NCI-H748 (cell line): ENCODE measurements at regions not wholly inside any gene's neighbourhood (a gene's known extent, or its start where the extent isn't known, plus 50 kb on each side); places are given as distances from the start of the nearest gene placed in this dataset.

Experiments used
- DNase-seq: peaks from one replicate; lab custom pipeline; 2025; ENCODE audit not compliant: unreplicated experiment; lab: John Stamatoyannopoulos, UW

DNA sequence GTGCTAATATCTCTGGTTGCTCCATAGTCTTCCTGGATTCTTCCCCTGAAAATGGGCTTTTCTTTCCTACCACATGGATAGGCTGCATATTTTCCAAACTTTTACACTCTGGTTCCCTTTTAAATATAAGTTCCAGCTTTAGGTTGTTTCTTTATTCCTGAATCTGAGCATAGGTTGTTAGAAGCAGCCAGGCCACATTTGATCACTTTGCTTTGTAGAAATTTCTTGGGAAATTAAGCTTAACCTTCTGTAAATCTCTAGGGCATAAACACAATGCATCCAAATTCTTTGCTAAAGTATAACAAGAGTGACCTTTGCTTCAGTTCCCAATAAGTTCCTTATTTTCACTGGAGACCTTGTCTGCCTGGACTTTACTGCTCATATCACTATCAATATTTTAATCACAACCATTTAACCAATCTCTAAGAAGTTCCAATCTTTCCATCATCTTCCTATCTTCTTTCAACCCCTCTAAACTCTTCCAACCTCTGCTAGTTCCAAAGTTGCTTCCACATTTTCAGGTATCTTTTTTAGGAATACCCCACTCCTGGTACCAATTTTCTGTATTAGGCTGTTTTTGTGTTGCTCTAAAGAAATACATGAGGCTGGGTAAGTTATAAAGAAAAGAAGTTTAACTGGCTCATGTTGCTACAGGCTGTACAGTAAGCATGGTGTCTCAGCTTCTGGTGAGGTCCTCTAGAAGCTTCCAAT is 389.6 kb upstream of the HS6ST1 start:
- DNase-seq, result no peak

DNA sequence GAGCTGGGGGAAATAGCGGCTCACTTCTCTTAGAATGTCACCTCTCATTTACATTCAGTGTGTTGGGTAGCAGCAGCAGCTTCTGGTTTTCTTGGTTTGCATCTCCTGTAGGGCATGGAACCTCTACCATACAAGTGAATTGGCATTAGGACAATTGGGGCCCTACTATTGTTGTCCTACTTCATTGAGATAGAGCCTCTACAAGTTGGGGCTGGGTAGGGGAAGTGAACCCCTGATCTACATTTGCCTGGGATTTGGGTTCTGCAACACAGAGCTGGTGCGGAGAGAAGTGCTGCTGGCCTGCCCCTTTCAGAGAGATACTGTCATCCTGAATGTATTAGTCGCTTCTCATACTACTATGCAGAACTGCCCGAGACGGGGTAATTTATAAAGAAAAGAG is 391.6 kb upstream of the HS6ST1 start:
- DNase-seq, result no peak

DNA sequence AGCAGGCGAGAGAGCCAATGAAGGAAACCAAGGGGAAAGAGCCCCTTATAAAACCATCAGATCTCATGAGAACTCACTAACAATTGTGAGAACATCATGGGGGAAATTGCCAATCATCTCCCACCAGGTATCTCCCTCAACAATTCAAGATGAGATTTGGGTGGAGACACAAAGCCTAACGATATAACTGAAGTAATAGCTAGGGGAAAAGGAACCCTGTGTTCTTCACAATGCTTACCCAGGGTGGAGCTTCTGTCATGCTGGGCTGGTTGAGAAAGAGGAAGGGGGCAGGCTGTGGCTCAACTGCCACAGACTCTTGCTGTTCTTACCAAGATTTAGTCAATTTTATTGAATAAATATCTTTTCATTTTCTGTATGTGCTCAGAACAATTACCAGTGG is 392.1 kb upstream of the HS6ST1 start:
- no peak for DNase-seq

DNA sequence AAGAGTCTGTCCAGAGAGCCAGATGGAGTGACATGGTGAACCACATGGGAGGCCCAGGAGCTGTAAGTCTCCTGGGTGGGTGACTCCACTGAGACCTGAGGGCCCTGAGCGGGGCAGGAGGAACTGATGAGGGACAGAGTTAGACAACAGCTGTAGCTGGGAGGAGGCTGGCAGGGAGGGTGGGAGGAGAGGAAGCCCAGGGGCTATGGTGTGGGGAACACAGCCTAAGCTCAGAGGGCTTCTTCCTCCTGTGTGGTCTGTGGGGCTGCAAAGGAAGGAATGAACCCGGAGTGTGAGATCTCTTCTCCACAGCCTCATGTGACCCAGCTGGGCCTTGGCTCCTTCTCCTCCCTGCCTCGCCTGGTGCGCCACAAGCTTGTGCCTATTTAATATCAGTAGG is 395.6 kb upstream of the HS6ST1 start:
- DNase-seq, result no peak

DNA sequence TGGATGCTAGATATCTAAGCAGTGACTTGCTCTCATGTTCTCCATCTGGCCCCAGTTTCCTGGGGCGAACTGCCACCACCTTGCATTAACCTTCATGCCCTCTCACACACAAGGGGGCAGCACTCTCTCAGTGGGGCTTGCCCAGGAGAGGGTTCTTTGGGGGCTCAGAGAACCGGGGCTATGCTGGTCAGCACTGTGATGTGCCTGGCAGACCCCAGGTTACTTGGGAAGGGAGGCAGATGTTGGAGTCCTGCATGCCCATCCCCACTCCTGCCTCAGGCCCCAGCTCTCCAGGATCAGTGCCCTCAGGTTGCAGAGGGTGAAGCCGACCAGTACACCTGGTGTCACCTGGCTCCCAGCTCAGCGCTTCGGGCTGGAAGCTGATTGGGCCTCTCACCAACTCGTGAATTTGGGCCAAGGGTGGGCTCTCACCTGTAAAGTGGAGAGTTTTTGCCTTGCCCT is 396.2 kb upstream of the HS6ST1 start:
- no peak for DNase-seq

DNA sequence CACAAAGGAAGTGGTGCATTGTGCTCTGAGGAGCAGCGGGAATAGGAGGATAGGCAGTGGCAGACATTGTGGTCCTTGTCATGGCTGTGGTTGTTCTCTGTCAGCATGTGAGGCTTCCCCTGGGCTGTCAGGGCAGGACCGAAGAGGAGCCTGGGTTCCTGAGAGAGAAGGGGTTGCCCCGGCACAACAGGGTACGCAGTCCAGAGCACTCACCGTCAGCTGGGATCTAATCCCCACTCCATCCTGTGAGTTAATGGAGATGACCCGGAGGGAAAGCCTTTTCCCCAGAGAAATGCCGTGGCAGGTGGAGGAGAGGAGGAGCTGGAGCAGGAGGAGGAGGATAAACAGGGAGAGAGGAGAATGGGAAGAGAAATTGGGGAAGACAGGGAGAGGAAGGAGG is 396.7 kb upstream of the HS6ST1 start:
- DNase-seq, result no peak

DNA sequence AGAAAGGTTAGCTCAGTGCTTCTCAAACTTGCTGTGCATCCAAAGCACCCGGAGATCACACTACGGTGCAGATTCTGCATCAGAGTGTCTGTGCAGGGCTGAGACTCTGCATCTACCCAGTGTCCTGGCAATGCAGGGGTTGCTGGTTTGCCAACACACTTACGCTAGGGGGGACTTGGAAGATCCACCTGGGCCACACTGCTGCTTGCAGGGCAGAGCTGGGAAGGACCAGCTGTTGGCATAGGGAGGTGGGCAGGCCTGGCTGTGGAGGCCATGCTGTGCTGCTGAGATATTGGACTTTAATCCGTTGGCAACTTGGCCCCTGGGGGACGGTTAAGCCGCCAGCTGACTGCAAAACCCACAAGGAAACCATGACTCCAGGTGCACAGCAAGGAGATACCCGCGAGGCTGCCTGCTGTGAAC is 397.6 kb upstream of the HS6ST1 start:
- DNase-seq, result no peak

DNA sequence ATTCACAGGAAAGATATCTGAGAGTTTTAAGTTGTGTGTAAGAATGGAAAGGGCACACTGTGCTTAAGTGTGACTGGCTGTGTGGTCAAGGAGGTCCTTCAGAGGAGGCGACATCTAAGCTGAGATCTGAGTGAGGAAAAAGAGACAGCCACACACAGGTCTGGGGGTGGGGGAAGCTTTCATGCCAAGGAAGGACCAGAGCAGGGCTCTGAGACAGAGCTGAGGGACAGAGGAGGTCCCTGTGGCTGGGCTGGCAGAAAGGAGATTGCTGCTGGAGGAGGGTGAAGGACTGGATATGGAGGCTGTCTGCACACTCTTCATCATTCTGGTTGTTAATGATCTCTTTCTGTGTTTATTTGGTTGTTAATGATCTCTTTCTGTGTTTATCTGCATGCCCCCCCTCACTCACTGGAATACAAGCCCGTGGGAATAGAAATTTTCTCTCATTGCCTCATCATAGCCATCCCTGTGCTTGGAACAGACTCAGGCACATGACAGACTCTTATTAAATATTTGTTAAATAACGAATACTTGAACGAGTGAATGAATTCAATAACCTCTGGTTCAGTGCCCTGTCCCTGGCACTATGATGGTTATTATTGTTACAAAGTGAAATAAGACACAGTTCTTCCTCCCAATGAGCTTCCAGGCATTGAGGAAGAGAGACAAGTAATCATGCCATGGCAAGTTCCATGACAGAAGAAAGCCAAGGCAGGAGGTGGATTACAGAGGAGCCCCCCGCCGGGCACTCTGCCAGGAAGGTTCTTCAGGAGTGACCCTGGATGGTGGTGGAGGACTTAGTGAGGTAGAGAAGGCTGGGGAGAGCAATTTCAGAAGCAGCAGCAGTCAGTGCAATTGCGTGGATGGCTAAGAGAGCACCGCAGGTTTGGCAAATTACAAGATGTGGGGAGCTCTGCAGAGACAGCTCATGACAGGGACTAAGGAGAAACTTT is 399.4 kb upstream of the HS6ST1 start:
- DNase-seq, result no peak

DNA sequence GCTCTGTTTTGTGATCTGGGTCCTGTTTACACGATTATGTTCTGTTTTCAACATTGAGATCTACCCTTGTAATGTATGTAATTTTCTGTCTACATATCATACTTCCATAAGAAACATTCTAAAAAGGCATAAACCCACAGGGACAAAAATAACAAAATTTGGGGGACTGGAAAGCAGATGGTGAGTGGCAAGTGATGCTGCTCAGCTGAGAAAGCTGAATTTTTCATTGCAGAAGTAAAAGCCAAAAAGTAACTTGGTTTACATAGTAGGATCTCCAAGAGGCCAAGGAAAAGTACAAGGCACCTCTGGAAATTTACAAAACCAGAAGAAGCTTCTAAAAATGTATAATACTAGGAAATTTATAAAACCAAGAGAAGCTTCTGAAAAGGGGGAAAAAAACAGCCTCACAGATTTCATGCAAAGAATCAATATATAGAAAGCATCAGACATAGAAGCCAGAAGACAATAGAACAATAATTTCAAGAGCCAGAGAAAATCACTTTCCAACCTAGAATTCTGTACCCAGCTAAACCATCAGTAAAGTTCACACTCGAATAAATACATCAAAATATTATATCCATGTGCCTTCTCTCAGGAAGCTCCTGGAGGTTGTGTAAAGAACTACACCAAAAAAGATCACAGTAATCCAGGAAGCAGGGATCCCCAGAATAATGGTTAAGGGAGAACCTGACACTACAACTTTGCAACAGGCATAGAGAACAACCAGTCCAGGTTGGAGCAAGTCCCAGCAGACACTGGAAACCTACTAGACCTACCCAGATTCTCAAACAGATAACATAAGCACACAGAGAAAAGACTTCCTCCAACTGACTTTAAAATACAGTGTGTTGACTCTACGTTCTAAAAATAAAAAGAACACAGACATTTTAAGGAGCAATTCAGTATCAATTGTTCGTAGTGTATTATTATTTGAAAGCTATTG is 401.7 kb upstream of the HS6ST1 start:
- no peak for DNase-seq

DNA sequence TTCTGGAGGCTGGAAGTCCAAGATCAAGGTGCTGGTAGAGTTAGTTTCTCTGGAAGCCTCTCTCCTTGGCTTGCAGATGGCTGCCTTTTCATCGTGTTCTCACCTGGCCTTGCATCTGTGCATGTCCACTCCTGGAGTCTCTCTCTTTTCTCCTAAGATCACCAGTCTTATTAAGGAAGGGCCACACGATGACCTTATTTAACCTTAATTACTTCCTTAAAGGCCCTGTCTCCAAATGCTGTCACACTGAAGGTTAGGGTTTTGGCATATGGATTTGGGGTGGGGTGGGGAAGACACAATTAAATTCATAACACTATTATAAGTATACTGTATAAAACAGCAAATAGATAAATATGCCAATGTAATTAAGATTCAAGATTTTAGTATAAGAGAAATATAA is 402.4 kb upstream of the HS6ST1 start:
- DNase-seq, result no peak

DNA sequence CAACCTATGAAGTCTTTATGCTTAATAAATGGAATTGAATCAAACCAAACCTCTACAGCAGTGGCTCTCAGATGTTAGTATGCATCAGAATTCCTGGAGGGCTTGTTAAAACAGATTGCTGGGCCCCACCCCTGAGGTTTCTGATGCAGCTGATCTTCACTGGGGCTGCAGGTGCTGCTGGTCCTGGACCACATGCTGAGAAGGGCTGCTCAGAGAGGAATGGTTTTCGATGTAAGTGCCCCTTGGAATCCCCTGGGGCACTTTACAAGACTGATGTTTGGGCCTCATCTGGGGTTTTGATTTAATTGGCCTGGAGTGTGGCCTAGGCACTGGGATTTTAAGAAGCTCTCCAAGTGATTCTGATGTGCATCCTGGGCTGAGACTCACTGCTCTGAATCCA is 403.8 kb upstream of the HS6ST1 start:
- no peak for DNase-seq

DNA sequence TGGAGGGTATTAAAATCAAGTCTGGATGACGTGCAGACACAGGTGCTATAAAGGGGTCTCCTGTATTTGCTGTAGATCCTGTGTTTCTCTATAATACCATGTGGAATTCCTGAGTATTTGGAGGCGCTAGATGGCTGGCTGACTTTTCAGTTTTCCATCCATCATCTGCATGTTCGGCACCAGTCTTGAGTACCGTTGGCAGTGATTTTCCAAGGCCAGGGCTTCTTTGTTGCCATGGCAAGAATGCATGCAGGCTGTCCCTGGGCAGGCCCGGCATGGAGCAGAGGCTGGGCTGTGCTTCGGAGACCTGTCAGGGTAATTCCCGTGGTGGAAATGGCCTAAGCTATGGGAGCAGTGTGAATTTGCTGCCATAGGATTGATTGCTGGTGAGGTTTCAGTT is 405.9 kb upstream of the HS6ST1 start:
- DNase-seq, result no peak

DNA sequence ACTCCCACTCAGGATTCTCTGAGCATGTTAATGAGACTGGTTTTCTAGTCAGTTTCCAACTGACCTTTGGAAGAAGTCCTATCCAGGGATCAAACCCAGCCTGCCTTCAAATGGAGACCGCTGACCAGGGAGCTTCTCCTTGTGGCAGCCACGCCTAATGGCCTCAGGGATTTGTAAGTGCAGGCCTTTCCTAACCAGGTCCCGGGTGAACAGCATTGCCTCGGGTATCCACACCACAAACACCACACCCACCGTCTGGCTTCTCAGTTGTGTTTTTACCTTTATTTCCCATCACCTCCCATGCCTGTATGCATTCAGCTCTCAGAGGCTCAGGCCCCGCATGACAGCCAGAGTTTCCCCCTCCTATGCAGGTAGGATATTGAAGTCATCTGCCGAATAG is 406.3 kb upstream of the HS6ST1 start:
- no peak for DNase-seq

DNA sequence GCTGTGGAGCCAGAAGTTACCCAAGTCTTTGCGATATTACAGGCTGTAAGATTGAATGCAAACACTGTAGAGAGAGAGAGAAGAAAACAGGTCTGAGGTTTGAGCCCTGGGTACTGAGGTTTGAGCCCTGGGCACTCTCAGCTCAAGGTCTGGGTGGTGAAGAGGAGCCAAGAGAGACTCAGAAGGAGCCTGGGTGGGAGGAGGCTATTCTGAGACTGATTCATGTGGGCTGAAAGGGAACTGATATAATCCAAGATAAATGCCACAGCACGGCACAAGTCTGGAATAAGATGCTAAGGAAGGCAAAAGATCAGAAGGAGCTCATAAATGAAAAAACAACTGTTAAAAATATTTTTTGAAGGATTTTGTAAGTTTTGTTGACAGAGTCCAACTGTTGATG is 407.6 kb upstream of the HS6ST1 start:
- no peak for DNase-seq

DNA sequence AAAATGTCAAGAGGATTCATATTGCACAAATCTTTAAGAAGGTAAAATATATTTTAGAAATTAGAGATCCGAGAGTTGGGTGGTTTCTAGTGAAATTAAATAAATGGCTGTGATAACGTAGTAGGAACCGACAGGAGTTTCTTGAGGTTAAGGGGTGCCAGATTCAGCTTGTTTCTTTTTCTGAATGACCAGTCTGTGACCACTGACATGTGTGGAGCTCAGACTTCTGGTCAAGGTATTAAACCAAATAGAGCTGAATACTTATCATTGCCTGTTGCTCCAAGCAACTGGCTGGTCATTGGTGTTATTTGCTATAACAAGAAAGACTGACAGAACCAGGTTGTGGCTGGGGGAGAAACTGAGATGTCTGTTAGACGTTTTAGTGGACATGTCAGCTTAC is 408.2 kb upstream of the HS6ST1 start:
- DNase-seq, result no peak

DNA sequence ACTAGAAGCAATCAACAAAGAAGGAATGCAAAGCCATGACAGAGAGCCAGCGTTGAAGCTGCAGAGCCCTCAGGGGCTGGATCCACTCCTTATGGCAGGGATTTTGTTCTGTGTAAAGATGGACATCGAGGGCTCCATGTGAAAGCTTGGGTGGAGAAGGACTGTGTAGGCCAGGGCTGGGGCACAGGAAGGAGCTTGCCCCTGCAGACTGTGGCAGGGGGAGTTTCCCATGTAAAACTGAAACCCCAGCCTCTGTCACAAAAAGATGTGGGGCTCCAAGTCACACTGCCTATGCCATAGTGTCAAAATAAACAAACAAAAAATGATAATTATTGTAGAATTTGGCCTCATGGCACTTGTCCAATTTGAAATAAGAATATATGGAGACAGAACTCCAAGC is 408.7 kb upstream of the HS6ST1 start:
- no peak for DNase-seq

DNA sequence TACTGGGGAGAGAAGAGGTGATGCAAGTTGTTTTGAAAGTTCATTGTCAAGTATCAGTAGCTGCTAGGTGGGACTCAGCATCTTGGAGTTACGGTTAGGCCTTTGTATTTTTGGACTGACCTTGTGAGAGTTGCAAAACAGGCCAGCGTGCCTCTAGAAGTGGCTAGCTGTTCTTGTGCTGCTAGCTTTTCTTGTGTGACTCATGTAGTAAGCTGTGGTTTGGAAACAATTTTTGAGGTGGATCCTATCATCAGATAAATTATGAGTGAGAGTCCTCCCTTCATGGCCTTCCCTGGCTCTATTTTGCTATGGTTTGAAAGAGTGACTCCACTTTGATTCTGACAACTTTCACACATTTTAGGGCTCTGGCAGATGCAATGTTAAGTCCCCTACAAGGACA is 409.2 kb upstream of the HS6ST1 start:
- no peak for DNase-seq

DNA sequence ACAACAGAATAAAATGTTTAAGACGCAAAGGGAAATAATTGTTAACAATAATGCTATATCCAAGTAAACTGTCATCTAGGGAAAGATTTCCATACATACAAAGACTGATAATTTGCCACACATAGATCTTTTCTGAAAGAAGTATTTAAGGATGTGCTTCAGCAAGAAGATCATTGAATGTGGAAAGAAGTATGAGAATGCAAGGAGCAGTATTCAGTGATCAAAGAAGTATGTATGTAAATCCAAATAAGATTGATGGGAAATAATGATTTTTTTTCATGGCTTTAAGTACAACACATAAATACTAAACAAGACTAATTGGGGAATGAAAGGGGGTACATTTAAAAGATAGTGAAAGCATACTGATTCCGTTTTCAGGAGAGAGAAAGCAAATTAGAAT is 410.4 kb upstream of the HS6ST1 start:
- no peak for DNase-seq

DNA sequence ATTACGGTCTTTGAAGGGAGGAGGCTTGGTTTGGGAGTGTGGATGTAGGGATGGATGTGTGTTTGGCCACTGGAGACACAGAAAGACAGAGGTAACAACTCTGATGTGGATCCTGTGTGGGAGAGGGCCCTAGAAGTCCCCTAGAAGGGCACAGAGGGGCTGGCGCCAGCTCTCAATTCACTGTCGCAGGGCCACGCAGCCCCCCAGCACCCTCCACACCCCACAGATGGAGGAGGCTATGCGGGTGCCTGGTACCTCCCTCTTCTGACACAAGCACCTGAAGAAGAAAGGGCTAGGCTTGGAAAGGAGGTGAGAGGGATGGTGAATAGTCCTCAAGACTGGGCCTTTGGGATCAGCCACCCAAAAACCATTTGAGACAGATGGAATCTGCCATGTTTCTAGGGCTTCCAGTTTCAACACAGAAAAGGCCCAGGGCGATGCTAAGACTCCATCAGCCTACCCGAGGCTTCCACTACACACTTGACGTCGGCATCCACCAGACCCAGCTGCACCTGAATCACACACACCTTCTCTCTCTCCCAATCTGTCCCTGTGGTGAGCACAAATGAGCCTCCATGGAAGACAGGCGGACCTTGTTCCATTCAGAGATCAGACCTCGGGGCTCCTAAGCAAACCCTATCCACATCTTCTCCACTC is 413.5 kb upstream of the HS6ST1 start:
- DNase-seq, result no peak

DNA sequence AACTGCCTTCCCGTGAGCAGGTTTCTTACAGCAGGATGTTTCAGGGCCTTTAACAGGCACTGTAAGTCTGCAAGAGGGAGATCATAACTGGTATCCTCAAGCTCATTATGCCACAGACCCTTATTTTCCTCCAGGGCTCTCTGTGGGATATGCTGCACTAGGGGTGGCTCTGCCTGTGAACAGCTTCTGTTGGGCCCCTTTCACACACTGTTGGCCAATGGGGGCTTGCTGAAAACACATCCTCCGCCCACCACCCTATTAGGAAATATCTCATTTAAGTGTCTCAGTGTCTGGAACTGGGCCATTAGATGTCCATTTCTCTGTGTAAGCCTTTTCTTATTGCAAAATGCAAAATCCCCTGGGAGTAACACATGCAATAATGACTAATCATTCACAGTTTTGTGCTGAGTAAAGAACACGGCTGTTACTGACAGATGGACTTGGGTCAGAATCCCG is 414.3 kb upstream of the HS6ST1 start:
- DNase-seq, result no peak

DNA sequence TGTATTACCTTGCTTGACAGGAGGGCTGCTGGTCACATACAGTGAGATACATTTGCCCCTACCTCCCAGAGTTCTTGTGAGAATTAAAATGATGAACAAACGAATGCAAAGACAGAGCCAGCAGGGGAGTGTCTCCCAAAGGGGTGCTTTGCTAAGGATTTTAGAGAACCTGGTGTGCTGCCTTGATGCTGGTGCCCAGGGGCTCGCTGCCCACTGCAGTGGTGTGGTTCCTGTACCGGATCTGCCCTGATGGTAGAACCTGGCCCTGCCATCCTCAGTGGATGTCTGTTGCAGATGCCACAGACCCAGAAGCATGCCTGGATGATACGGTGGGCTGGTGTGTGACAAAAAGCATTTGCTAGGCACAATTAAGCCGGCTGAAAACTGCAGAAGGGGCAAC is 414.8 kb upstream of the HS6ST1 start:
- no peak for DNase-seq
